ENCODE measurements at regions not wholly inside any gene's neighbourhood (a gene's known extent, or its start where the extent isn't known, plus 50 kb on each side); places are given as distances from the start of the nearest gene placed in this dataset.

DNA sequence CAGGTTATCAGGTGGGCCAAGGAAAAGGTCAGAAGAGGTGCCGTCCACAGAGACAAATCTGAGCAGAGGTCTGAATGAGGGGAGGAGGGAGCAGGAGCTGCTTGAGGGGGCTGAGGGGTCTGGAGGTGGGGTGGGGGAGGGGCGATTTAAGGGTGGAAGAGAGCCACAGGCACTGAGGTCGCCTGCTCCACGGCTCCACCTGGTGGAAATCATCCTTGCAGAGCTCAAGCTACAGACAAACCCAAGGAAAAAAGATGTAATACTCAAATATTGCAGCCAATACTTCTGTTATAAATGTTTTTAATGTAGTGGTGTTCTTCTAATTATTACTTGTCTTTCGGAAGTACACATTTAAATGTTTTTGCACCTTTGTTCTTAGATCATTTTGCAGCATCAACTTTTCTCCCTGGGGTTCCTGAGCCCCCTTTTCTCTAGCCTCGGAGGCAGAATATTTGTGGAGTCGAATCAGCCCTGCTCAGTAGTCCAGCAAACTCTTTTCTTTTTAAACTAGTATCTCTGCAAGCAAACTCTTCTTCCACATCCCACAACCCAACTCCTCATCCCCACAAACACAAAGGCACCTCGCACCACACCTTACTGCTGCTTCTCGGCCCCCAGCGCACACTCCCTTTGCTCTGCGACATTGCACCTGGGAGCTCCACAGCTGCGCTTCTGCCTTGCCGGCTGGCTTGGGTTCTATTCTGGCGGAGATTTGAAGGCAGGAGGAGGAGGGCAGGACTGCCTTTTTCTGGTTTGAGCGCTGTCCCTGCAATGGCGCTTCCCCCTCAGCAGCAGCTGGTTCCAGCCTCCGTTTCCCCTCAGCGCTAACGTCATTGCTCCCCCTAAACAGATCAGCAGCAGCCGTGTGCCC, 51.0 kb upstream of the TFAP2A start:
- DNase-seq, result peak; percentile 10
